ENCODE measurements at regions not wholly inside any gene's neighbourhood (a gene's known extent, or its start where the extent isn't known, plus 50 kb on each side); places are given as distances from the start of the nearest gene placed in this dataset.
A peak's percentile ranks its signal among the peaks of the same experiment; 100 is the strongest.

DNA sequence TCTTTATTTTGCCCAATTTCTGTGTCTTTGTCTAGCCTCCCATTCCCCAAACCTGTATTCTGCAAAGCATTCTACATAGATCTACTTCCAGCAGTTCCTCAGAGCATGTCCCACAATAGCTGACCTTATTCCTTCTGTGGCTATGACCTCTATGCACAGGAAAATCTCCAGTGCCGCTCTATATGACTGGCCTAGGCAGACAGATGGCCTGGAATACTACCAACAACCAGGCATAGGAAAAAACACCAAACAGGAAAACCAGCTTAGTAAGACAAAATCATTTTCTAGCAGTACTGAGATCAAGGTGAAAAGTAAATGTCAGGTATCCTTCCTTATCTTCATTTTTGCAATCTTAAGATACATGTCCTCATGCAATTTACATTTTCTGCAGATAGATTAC, 1115.0 kb downstream of the IGSF11 start (continued):
- TF ChIP-seq IRF3 (IDR thresholded peaks at IDR 0.05; ENCODE audit: low read depth, low read length) (no peak), GABPA (IDR thresholded peaks at IDR 0.05; ENCODE audit: low read depth) (no peak)

GRCh38 chr3:117920253-117920898, 1114.3 kb downstream of the IGSF11 start:
- Histone ChIP-seq H3K79me2 (ENCODE audit: insufficient read depth) (no peaks in the 10 kb centered on the region), H3K9me3 (no peaks in the 10 kb centered on the region), H3K4me1 (ENCODE audit: control insufficient read depth in 1 of 2, insufficient read depth in 2 of 2, low read depth in 1 of 2, low read length in 1 of 2) (peaks cover 0 to 33% of the 10 kb centered on the region in 2 experiments; a peak in 2 of 4 replicates), H2AFZ (ENCODE audit: low read depth) (no peak overlapping the region), H3K27ac (ENCODE audit: low read depth in 2 of 2, low read length in 1 of 2) (peak overlapping the region in 1 of 2 experiments; percentile 55; a peak in 2 of 4 replicates), H3K9ac (no peak overlapping the region), H3K27me3 (ENCODE audit: insufficient read depth) (no peaks in the 10 kb centered on the region), H3K36me3 (replicated peaks in 1 of 2; ENCODE audit: control insufficient read depth in 1 of 2, insufficient read depth in 2 of 2, low read length in 1 of 2) (no peaks in the 10 kb centered on the region), H4K20me1 (ENCODE audit: insufficient read depth) (no peaks in the 10 kb centered on the region), H3F3A (replicated peaks; ENCODE audit: insufficient read depth) (no peaks in the 10 kb centered on the region), H3K9me2 (no peaks in the 10 kb centered on the region), H3K4me3 (ENCODE audit: low read depth in 2 of 2, low read length in 1 of 2) (no peak overlapping the region), H3K4me2 (no peak overlapping the region)
- no peak for TF ChIP-seq SIN3A (IDR thresholded peaks at IDR 0.05; ENCODE audit: borderline replicate concordance, low read depth, low read length)
- peak in 1 of 2 experiments; percentile 21; a peak in 1 of 4 replicates for TF ChIP-seq EP300 (IDR thresholded peaks at IDR 0.05; ENCODE audit: borderline replicate concordance in 1 of 2, low read depth in 1 of 2, low read length in 1 of 2)
- TF ChIP-seq FOXJ3 (CRISPR knock-in tag; IDR thresholded peaks at IDR 0.05), result no peak
- no peak for TF ChIP-seq CTCF (IDR thresholded peaks at IDR 0.05)
- TF ChIP-seq PBX3 (IDR thresholded peaks at IDR 0.05), result no peak
- 39% methylated on average over 6 of the region's 7 CpGs for WGBS (ENCODE audit: low lambda C conversion rate)
- ChIA-PET CTCF (interaction anchor here (0.5 to 4.8 kb wide), 4 partner anchors 15 to 680 kb away, joined by 3 to 21 read pairs (median 4); no protein-coding TSS in a partner anchor), POLR2A (interaction anchor here (1.0 kb wide), 1 partner anchor 76 kb away, joined by 3 read pairs; no protein-coding TSS in a partner anchor)
- no peak for DNase-seq

GRCh38 chr3:117921411-117921810, 1113.2 kb downstream of the IGSF11 start:
- H3K9me2 ChIP-seq, result no peaks in the 10 kb centered on the region
- no peaks in the 10 kb centered on the region for H3K79me2 ChIP-seq (ENCODE audit: insufficient read depth)
- ChIA-PET CTCF (interaction anchor here (0.6 to 4.8 kb wide), 6 partner anchors 16 to 1151 kb away, joined by 3 to 21 read pairs (median 3); no protein-coding TSS in a partner anchor), POLR2A (interaction anchor here (1.0 to 1.4 kb wide), 2 partner anchors 11 to 75 kb away, joined by 3 to 8 read pairs; no protein-coding TSS in a partner anchor)
- no peak for DNase-seq
- no peak overlapping the region for H3K9ac ChIP-seq
- no peak overlapping the region for H3K4me3 ChIP-seq (ENCODE audit: low read depth in 2 of 2, low read length in 1 of 2)
- H2AFZ ChIP-seq (ENCODE audit: low read depth), result no peak overlapping the region
- no peaks in the 10 kb centered on the region for H3K27me3 ChIP-seq (ENCODE audit: insufficient read depth)
- H4K20me1 ChIP-seq (ENCODE audit: insufficient read depth), result no peaks in the 10 kb centered on the region
- peaks cover 0 to 28% of the 10 kb centered on the region in 2 experiments; a peak in 2 of 4 replicates for H3K4me1 ChIP-seq (ENCODE audit: control insufficient read depth in 1 of 2, insufficient read depth in 2 of 2, low read depth in 1 of 2, low read length in 1 of 2)
- peak overlapping the region in 1 of 2 experiments; percentile 74; a peak in 2 of 4 replicates for H3K27ac ChIP-seq (ENCODE audit: low read depth in 2 of 2, low read length in 1 of 2)
- no peaks in the 10 kb centered on the region for H3K9me3 ChIP-seq
- no peaks in the 10 kb centered on the region for H3F3A ChIP-seq (replicated peaks; ENCODE audit: insufficient read depth)
- H3K4me2 ChIP-seq, result no peak overlapping the region
- WGBS (ENCODE audit: low lambda C conversion rate), result 61% methylated on average over 3 of the region's 3 CpGs
- H3K36me3 ChIP-seq (replicated peaks in 1 of 2; ENCODE audit: control insufficient read depth in 1 of 2, insufficient read depth in 2 of 2, low read length in 1 of 2), result no peaks in the 10 kb centered on the region
- TF ChIP-seq IRF3 (IDR thresholded peaks at IDR 0.05; ENCODE audit: low read depth, low read length) (no peak), USF2 (IDR thresholded peaks at IDR 0.05; ENCODE audit: borderline replicate concordance, low read depth, low read length) (no peak), USF1 (IDR thresholded peaks at IDR 0.05; ENCODE audit: borderline replicate concordance, low read depth) (no peak), CTCF (IDR thresholded peaks at IDR 0.05) (no peak), FOXM1 (IDR thresholded peaks at IDR 0.05; ENCODE audit: low read depth) (no peak), MXI1 (IDR thresholded peaks at IDR 0.05; ENCODE audit: low read depth, low read length) (no peak), JUND (IDR thresholded peaks at IDR 0.05) (no peak)
